Iris pigment epithelial cell (primary cell): ENCODE measurements at regions not wholly inside any gene's neighbourhood (a gene's known extent, or its start where the extent isn't known, plus 50 kb on each side); places are given as distances from the start of the nearest gene placed in this dataset.
"Not testable (repeated sequence)": the region's sequence is repeated elsewhere in the genome, so short reads cannot be mapped to it uniquely, and the experiment has no call there.

Experiments used
- DNase-seq: peaks from one replicate; pipeline ENCODE4 v3.0.0-alpha.2; 2011; ENCODE audit warnings: low read depth

DNA sequence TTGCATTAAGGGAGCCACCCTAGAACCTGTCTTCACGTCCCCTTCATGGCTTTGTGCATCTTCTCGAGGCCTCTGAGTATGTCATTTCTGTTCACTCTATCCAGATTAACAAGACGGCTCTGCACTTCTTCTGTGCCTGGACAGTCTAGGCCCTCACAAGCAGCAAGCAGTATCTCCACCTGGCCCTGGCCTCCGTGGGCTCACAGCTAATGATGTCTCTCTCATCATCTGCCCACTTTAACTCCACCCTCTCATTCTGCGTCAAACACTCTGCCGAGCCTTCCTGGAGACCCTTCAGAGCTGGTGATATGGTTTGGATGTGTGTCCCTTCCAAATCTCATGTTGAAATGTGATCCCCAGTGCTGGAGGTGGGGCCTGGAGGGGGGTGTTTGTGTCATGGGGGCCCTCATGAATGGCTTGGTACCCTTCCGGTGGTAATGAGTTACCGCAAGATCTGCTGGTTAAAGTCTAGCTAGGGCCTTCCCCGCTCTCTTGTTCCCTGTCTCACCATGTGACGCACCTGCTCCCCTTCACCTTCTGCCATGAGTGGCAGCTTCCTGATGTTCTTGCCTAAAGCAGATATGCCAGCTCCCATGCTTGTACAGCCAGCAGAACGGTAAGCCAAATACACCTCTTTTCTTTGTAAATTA, 132.5 kb upstream of the ID2 start:
- DNase-seq: no peak

DNA sequence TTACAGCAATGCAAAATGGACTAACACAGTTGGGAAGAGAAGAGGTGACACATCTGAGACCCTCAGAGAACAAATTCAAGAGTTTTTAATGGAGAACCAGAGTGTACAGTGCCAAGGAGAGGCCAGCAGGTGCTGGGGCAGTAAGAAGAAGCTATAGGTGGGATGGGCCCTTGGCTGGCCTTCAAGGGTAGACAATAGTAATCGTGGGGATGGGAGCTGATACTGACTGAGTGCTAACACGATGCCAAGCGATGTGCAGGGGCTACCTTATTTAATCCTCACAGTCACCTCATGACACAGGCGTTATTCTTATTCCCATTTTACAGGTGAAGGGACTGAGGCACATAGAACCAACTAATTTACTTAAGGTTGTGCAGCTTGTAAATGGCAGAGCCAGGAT, 131.9 kb upstream of the ID2 start:
- DNase-seq: no peak

DNA sequence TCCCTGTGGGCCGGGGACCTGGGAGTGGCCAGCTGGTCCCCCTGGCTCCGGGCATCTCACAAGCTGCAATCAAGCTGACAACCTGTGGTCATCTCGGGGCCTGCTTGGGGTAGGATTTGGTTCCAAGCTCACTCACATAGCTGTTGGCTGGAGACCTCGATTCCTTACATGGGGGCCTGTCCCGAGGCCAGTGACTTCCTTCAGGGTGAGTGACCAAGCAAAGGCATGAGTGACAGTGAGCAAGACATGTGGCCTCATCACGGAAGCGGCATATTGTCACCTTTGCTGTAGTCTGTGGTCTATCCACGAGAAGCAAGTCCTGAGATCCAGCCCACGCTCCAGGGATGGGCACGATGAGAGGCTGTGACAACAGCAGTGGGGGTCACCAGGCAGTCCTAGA, 131.4 kb upstream of the ID2 start:
- DNase-seq: no peak

DNA sequence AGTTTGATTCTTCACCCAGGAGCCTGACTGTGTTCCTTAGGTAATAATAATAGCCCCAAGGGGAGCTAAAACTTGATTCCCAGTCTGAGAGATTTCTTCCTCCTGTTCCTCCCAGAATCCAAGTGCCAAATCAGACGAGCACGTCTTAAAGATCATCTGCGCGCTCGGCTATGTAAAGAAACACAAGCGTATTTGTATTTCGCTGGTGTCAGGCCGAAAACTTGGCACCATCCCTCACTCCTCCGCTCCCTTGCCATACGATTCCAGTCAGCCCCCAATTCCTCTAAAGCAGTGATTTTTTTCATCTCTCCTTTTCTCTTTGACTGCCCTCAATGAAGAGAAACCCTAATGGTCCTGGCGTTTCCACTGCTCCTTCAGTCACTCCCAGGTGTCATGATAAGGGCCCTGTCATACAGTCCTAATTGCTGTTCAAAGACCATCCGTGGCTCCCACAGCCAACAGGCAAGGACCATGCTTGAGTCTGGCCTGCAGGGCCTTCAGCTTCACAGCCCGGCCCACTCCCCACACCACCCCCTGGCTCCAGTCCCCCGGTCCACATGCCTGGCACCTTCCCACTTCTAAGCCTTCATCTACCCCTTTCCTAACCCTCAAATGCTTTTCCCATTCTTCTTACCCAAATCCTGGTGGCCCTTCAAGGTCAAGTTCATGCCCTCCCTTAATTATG, 130.8 kb upstream of the ID2 start:
- DNase-seq: no peak

DNA sequence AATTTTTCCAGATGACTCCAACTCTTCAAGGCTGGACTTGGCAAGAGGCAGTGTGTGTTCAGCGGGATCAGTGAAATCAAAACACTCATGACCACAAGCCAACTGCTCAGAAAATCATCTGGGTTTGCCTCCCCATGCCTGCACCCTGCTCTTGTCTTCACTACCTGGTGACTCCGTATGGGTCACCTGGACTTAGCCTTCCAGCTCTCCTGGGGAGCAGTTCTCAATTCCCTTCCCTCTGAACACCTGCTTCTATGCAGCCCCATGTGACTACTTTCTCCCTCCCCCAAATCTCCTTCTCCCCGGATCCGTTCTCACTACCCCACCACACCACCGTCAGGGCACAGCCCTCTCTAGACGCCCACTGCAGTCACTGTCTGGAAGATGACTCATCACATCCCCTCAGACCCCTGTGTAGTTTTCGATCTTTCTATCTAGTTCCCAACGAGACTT, 130.2 kb upstream of the ID2 start:
- no peak for DNase-seq

DNA sequence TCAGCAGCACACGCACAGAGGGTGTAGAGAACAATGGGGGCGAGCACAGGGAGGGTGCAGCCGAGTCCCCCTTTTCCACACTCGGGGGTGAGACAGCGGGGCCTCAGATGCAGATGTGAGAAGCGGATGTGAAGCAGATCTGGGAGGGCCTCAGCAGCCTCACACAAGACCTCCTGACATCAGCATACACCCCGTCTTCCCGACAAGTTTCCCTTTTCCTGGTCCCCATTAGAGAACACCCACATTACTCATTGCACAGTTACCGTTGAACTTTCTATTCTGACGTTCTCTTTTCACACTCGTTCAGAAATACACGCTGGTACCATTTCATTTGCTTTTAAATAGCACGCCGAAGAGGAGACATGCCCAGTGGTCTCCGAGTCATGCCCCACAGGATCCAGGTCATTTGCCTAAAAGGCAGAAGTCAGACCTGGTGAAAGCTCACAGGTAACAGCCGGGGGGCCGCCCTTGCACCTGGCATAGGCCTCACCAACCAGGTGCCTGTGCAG, 129.5 kb upstream of the ID2 start:
- no peak for DNase-seq

DNA sequence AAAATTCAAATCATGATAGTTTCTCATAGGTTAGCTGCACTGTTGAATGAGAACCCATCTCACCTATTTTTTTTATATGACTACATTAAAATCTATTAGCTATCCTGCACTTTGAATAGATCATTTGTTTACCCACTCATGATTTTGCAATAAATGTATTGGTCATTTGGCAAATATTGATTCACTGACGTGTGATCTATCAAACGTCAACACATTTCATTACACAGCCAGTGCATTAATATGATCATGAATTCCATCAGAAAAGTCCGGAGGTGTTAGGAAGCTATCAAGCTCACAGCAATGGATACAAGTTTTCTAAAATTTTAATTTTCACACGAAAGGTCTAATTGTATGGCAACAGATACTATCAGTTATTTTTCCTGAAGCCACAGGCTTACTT, 128.2 kb upstream of the ID2 start:
- DNase-seq: no peak

DNA sequence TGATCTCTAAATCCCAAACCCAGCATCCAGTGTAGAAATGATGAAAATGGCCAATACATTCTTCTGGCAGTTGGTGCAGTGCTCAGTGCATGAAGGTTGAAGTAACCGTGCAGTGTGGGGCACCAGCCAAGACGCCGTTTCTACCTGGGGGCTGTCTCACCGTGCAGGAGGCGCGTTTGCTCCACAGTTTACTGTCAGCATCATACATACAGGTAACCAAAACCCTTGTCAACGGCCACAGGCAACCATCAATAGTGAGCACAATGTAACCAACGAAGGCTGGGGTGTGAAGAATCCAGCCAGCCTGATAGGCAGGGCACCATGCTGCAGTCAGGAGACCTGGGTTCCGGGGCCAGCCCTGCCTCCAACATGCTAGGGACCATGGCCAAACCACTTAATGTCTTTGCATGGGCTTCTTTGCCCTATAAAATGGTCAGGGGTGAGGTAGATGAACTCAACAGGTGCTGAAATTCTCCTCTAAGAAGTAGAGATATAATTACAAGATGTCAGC, 127.5 kb upstream of the ID2 start:
- DNase-seq: no peak

DNA sequence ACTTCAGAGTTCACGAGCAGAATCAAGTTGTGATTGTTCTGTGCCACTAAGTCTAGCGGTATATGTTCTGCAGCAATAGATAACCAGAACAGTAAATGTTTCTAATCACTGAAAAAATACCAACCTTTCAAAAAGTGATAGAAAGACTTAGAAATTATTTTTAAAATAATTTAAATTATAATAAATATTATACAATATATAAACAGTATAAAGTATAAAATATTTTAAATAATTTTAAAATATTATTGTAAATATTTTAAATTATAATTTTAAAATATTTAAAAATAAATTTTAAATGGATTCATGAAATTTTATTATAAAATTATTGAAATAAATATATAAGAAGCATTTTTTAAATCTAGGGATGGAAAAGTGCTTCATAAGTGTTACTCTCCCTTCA, 126.3 kb upstream of the ID2 start:
- DNase-seq: no peak

DNA sequence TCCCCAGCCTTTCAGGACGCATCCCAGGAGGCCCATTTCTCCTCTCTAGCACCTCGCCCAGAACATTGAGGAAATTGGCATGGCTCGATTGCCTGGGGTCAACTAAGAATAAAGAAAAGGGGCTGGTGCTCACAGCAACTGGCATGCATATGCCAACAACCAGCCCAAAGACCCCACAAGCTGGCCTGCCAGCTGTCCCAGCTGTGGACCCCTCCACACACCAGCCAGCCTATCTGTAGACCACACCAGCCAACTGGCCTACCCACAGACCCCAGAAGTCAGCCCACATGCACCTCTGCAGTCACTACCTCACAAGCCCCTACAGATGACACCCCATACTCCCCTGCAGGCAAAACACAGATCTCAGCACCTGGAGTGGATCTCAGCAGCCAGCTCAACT, 123.8 kb upstream of the ID2 start:
- DNase-seq: no peak

DNA sequence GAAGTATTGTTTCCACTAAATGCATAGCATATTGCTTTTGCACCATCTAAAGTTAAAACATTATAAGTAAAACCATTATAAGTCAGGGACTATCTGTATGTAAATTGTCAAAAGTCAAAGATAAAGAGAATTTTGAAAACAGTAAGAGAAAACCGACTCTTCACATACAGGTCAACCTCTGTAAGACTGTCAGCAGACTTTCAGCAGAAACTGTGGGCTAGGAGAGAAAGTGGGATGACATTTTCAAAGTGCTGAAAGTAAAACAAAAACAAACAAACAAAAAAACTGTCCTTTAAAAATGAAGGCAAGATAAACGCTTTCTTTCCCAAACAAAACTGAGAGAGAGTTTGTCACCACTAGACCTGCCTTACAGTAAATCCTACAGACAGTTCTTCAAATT, 122.9 kb upstream of the ID2 start:
- no peak for DNase-seq

DNA sequence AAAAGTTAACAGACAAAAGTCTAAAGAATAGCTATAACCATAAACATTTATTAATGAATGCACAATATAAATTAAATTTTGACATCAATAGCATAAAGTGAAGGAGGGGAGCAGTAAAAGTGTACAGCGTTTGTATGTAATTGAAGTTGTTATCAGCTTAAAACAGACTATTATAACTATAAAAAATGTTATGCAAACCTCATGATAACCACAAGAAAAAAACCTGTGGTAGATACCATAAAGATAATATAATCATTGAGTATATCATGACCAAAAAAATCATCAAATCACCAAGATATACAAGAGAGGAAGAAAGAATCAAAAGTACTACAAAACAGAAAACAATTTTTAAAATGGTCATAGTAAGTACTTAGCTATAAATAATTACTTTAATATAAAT, 122.1 kb upstream of the ID2 start:
- no peak for DNase-seq

DNA sequence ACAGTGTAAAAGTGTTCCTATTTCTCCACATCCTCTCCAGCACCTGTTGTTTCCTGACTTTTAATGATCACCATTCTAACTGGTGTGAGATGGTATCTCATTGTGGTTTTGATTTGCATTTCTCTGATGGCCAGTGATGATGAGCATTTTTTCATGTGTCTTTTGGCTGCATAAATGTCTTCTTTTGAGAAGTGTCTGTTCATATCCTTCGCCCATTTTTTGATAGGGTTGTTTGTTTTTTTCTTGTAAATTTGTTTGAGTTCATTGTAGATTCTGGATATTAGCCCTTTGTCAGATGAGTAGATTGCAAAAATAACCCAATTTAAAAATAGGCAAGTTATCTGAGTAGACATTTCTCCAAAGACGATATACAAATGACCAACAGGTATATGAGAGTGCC, 120.2 kb upstream of the ID2 start:
- not testable (repeated sequence) for DNase-seq

DNA sequence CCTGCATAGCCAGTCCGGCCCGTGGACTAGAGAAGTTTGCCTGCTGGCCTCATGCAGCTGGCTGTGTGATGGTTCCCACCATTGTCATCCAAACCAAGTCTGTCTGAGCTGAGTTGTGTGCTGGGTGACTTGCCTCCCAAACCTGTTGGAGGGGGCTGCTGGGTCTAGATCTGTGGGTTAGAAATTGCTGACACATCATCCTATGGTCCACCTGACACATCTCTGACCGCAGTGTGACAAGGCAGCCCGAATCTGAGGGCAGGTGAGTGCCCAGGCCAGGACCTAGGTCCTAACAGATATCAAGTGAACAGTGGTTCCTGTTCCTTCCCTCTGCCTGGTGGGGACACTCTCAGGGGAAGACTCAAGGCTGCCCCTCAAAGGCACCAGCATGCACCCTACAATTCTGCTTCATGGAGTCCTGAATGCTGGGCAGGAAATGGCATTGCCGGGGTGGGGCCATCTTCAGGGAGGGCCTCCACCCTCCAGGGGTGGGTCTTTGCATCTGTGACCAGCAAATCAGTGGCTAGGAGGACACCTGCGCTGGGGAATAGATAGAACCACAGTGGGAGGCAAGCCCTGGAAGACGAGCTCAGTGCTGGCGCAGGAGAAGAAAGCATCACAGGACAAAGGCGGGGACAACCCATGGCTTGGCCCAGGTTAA, 117.9 kb upstream of the ID2 start:
- DNase-seq: no peak

DNA sequence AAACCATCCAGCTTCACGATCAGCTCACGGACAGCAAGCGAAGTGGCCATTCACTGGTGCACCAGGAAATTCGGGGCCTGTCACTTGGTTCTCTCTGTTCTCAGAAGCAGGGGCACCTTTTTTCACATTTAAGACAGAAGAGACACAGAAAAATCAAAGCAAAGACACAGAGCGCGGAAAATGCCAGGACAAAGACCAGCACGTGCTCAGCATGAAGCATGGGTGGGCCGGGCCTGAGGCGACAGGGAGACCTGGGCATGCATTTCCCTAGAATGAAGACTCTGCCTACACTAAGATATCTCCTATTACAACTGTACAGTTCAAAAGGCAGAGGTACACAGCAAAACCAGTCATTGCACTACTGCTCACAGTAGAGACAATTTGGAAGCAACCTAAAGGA, 117.4 kb upstream of the ID2 start:
- no peak for DNase-seq

DNA sequence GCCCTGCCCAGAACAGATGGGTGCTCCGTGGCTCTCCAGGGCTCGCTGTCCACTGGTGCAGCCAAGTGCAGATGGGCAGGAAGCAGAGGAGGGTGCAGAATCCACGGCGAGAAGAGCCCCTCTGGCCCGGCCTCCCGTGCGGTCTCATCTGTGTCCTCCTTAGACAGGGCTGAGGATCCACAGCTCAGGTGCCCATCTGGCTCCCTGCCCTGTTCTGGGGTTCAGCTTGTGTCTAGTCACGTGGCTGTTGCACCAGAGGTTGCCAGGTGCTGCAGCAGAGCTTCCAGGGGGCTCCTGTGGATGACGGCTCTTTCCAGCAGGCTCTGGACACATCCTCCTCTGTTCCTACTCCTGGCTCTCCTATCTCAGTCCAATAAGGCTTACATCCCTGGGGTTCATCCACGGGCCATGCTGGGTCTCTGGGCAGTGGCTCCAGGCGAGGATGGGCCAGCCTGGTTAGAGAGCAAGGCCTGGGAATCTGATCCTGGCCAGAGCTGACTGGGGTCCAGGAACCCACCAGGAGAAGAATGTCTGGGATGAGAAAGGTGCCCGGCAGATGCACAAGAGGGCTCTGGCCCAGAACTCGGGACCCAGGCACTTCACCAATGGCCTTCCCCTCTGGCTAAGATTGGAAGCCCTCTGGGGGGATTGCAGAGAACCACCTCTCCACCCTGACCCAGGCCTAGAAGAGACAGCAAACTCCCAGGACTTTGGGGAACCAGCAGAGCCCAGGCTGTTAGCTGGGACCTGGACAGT, 116.3 kb upstream of the ID2 start:
- DNase-seq: no peak

DNA sequence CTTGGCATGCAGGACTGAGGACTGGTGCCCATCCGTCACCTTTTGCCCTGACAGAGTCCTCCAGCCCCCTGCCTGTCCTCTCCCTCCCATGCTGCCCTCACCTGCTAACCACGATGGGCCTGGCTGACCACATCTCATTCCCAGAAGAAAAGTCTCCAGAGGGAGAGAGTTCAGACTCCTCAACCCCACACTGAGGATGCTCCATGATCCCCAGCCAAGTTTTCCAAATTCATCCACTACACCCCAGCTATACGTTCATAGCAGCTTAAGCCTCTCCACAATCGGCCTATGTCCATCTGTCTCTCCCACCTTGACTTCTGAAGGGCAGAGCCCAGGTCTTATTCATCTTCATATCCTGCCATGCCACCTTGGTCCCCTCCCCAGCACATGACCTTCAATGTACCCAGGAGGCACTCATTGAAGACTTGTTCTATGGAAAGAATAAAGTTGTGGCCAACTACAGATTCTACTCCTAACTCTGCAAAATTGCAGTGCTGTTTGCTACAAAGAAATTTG, 115.6 kb upstream of the ID2 start:
- DNase-seq: no peak

DNA sequence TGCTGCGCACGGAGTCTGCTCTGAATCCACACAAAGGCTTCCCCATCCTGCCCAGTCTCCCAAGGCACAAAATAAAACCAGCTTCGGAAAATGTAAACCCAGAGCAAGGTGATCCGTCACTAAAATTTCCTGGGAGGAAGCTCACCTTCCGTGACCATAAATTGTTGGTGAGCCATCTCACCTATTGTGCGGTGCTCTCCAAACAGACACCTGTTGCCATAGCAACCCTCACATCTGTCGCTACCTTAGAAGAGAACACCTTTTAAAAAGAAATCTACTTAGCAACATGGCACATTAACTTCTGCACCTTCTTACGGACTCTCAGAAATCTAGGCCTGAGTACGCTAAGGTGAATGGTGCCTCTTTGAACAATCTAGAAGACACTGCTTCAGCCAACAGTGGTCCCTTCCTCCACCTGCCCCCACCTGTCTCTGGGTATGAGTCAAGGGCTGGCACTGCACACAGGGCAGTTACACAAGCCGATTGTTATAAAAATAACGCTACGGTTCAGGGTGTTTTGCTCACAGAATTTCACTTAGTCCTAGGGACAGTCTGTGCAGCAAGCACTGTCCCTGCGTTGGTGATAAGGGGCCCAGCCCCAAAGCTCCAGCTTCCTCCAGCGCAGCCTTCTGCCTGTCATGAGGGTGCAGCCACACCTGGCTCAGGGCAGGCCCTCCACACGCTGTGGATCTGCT, 114.9 kb upstream of the ID2 start:
- no peak for DNase-seq

DNA sequence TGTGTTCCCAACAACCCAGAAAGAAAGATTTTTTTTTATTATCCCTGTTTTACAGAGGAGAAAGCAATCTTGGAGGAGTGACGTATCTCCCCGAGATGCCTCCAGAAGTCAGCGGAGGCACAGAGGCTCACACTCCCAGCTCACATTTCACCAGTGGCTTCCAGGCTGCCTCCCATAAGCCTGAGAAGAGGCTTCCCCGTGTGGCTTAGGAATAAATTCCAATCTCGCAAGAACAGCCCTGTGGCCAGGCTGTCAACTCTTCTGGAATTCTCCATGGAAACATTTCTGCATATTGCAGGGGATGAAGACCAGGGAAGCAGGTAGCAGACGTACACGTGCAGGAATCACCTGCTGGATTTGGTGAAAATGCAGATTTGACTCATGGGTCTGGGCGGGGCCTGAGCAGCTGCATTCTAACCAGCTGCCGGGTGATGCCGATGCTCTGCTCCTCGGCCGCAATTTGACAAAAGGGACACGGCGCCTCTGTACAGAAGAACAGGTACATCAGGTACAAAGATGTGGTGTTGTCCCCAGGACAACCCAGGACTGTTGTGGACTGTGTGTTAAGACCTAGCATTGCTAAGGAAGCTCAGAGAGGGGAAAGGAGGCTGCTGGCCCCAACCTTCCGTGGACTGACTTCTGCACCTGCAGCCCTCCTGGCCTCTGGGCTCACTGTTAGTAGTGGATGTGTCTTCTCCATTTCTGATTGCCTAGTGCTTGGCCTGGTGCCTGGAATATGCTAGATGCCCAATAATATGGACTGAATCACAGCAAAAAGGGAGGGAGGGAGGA, 114.2 kb upstream of the ID2 start:
- no peak for DNase-seq

DNA sequence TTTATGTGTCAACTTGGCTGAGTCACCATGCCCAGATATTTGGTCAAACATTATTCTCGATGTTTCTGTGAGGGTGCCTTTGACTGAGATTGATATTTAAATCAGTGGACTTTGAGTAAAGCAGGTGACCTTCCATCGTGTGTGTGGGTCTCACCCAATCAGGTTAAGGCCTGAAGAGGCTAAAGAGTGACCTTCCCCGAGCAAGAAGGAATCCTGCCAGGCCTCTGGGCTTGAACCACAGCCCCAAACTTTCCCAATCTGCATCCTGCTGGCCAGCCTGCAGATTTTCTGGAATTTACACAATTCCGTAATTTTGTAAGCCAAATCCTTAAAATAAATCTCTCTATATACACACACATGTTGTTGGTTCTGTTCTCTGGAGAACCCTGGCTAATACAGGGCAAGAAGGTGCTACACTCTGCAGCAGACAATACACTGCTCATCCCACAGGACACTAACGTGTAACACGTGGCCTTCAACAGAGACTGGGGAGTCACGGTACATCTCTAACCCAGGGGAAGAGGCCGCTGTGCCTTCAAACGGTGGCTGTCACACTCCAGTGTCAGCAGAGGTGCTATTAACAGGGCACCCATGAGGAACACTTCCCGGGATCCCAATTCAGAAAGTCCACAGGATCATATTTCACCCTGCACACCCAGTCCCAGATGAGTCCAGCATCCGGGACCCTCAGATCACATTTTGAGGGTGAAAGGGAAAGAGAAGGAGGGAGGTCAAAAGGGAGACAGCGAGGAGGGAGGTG, 113.1 kb upstream of the ID2 start:
- DNase-seq: no peak
